ENCODE measurements at regions not wholly inside any gene's neighbourhood (a gene's known extent, or its start where the extent isn't known, plus 50 kb on each side); places are given as distances from the start of the nearest gene placed in this dataset.
"Not testable (repeated sequence)": the region's sequence is repeated elsewhere in the genome, so short reads cannot be mapped to it uniquely, and the experiment has no call there.

GRCh38 chr20:57107208-57107607 is 159.2 kb downstream of the BMP7 start:
- CTCF ChIA-PET, result no interaction called here
- Mint-ChIP-seq H3K4me3 (ENCODE audit: low read depth, unreplicated experiment) (no peak overlapping the region), H3K4me1 (ENCODE audit: low read depth, unreplicated experiment) (no peaks in the 10 kb centered on the region), H3K9me3 (ENCODE audit: low read depth, unreplicated experiment) (no peaks in the 10 kb centered on the region), H3K27ac (ENCODE audit: unreplicated experiment) (no peak overlapping the region), H3K36me3 (ENCODE audit: insufficient read depth, unreplicated experiment) (no peaks in the 10 kb centered on the region), H3K27me3 (ENCODE audit: unreplicated experiment) (peaks cover 79% of the 10 kb centered on the region)
- BruUV-seq (replicated peaks), result no TSS peak
- DNase-seq, result no peak
- TF ChIP-seq CTCF (IDR thresholded peaks at IDR 0.05; ENCODE audit: unreplicated experiment), result no peak
- intact Hi-C loops (cut with micrococcal nuclease; ENCODE audit: unreplicated experiment), result no loop called here

DNA sequence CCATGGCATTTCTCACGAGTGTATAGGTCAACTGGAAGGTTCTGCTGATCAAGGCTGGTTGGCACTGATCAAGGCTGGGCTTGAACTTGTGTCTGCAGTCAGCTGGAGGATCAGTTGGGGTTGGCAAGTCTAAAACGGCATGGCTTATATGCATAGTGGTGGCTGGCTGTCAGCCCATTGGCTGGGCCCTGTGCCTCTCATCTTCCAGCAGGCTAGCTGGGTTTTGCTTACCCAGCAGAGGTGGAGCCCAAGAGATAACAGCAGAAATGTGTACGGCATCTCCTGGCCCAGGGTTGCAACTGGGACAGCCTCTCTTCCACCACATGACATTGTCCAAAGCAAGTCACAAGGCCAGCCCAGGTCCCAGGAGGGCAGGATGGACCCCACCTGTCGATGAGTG is 158.2 kb downstream of the BMP7 start:
- no peak for DNase-seq
- H3K9me3 Mint-ChIP-seq (ENCODE audit: low read depth, unreplicated experiment), result no peaks in the 10 kb centered on the region
- no peaks in the 10 kb centered on the region for H3K36me3 Mint-ChIP-seq (ENCODE audit: insufficient read depth, unreplicated experiment)
- H3K27ac Mint-ChIP-seq (ENCODE audit: unreplicated experiment), result no peak overlapping the region
- H3K27me3 Mint-ChIP-seq (ENCODE audit: unreplicated experiment), result peaks cover 80% of the 10 kb centered on the region
- no TSS peak for BruUV-seq (replicated peaks)
- H3K4me3 Mint-ChIP-seq (ENCODE audit: low read depth, unreplicated experiment), result no peak overlapping the region
- no peak for TF ChIP-seq CTCF (IDR thresholded peaks at IDR 0.05; ENCODE audit: unreplicated experiment)
- intact Hi-C loops (cut with micrococcal nuclease; ENCODE audit: unreplicated experiment), result no loop called here
- CTCF ChIA-PET, result no interaction called here
- H3K4me1 Mint-ChIP-seq (ENCODE audit: low read depth, unreplicated experiment), result no peaks in the 10 kb centered on the region

DNA sequence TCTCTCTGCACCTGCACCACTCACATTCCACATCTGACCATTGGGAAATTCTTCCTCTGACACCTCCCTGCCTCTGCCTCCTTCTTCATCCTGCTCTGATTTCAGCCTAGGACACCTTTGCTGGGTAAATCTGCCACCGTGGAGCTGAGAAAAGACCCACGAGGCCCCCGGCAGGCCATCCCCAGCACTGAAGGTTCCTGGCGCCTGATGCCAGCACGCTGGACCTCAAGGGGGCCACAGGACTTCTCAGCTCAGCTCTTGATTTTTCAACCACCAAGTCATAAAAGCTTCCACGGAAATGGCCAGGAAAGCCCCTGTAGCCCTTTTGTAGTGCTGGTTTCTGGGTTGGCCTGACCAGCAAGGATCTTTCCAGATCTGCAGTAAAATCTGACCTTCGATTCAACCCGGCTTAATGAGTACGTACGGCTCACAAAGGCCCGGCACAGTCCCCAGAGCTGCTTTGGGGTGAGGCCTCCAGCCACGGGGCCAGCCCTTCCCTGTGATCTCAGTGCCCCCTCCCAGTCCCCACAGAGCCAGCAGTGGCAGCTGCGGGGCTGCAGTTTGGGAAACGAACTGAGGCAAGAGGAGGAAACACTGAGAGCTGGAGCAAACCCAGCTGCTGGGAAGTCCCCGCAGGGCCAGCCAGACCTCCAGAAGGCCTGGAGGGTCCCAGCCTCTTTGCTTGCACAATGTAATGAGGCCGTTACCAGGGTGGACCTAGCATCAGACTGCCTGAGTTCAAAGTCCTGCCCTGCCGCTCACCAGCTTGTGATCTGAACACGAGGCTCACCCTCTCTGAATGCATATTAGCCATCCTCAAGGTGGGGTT is 157.5 kb downstream of the BMP7 start:
- Mint-ChIP-seq H3K36me3 (ENCODE audit: insufficient read depth, unreplicated experiment) (peaks cover 2% of the 10 kb centered on the region), H3K4me3 (ENCODE audit: low read depth, unreplicated experiment) (no peak overlapping the region), H3K27me3 (ENCODE audit: unreplicated experiment) (peaks cover 82% of the 10 kb centered on the region), H3K27ac (ENCODE audit: unreplicated experiment) (no peak overlapping the region), H3K9me3 (ENCODE audit: low read depth, unreplicated experiment) (no peaks in the 10 kb centered on the region), H3K4me1 (ENCODE audit: low read depth, unreplicated experiment) (no peaks in the 10 kb centered on the region)
- CTCF ChIA-PET, result interaction anchor here (0.7 kb wide), 1 partner anchor 260 kb away, joined by 4 read pairs; no protein-coding TSS in a partner anchor
- no peak for TF ChIP-seq CTCF (IDR thresholded peaks at IDR 0.05; ENCODE audit: unreplicated experiment)
- DNase-seq, result no peak
- intact Hi-C loops (cut with micrococcal nuclease; ENCODE audit: unreplicated experiment), result no loop called here
- BruUV-seq (replicated peaks), result no TSS peak

DNA sequence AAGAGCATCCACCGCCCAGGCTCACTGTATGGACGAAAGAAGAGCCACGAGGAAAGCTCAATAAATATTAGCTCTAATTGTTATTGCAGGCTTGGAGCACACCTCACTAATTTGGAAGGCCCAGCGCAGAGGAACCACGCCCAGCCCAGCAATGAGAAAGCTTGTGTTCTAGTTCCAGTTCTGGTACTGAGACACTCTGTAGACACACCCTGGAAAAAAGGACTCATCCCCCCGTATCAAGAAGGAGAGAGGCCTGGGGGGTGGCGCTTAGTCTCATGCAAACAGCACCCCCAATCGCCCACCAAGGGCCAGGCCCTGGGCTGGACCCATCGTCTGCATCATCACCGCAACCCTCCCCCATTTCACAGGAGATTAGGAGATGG is 156.9 kb downstream of the BMP7 start:
- intact Hi-C loops (cut with micrococcal nuclease; ENCODE audit: unreplicated experiment), result no loop called here
- DNase-seq, result no peak
- peaks cover 82% of the 10 kb centered on the region for H3K27me3 Mint-ChIP-seq (ENCODE audit: unreplicated experiment)
- BruUV-seq (replicated peaks), result no TSS peak
- no peak overlapping the region for H3K27ac Mint-ChIP-seq (ENCODE audit: unreplicated experiment)
- peaks cover 5% of the 10 kb centered on the region for H3K36me3 Mint-ChIP-seq (ENCODE audit: insufficient read depth, unreplicated experiment)
- no peak overlapping the region for H3K4me3 Mint-ChIP-seq (ENCODE audit: low read depth, unreplicated experiment)
- no peaks in the 10 kb centered on the region for H3K4me1 Mint-ChIP-seq (ENCODE audit: low read depth, unreplicated experiment)
- no peak for TF ChIP-seq CTCF (IDR thresholded peaks at IDR 0.05; ENCODE audit: unreplicated experiment)
- H3K9me3 Mint-ChIP-seq (ENCODE audit: low read depth, unreplicated experiment), result no peaks in the 10 kb centered on the region
- CTCF ChIA-PET, result no interaction called here

DNA sequence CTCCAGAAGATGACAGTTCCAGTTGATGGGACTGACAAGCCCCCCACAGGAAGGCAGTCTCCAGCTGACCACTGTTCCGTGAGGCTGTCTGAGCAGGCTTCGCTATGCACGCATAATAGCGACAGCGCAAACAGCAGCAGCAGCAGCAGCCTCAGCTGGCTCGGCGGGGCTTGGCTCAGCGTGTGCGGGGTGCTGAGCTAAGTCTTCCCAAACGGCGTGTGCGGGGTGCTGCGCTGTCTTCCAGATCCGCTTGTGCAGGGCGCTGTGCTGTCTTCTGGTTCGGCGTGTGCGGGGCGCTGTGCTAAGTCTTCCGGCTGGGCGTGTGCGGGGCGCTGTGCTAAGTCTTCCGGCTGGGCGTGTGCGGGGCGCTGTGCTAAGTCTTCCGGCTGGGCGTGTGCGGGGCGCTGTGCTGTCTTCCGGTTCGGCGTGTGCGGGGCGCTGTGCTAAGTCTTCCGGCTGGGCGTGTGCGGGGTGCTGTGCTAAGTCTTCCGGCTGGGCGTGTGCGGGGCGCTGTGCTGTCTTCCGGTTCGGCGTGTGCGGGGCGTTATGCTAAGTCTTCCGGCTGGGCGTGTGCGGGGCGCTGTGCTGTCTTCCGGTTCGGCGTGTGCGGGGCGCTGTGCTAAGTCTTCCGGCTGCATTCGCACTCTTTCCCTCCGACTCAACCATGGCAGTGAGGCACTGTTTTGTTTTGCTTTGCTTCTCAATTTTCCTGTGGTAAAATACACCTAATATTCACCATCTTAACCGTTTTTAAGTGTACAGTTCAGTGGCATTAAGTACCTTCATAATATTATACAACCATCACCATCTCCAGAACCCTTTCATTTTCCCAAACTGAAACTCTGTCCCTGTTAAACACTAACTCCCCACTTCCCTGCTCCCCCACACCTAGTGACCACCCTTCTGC is 156.1 kb downstream of the BMP7 start:
- H3K9me3 Mint-ChIP-seq (ENCODE audit: low read depth, unreplicated experiment); BruUV-seq (replicated peaks); H3K27ac Mint-ChIP-seq (ENCODE audit: unreplicated experiment); DNase-seq; H3K4me3 Mint-ChIP-seq (ENCODE audit: low read depth, unreplicated experiment); CTCF ChIA-PET; H3K4me1 Mint-ChIP-seq (ENCODE audit: low read depth, unreplicated experiment); intact Hi-C loops (cut with micrococcal nuclease; ENCODE audit: unreplicated experiment); H3K36me3 Mint-ChIP-seq (ENCODE audit: insufficient read depth, unreplicated experiment): not testable (repeated sequence)
- H3K27me3 Mint-ChIP-seq (ENCODE audit: unreplicated experiment), result peaks cover 79% of the 10 kb centered on the region
